Lower leg skin (tissue), 4 donors: ENCODE measurements at regions not wholly inside any gene's neighbourhood (a gene's known extent, or its start where the extent isn't known, plus 50 kb on each side); places are given as distances from the start of the nearest gene placed in this dataset.

Experiments
- DNase-seq, 2 donors: peaks; one replicate each; pipeline ENCODE4 v3.0.0-alpha.2; 2019; ENCODE audit warnings: low spot score in 2 of 2
- H3K4me3 ChIP-seq: fragments of 200-600 bp; sonication (generic); 2 replicates; pipeline ENCODE4 v1.5.1; 2017; ENCODE audit warnings: mild to moderate bottlenecking, low read depth; ENCODE audit not compliant: poor library complexity, severe bottlenecking
- POLR2A ChIP-seq, 2 donors: fragments of 450-650 bp; IDR thresholded peaks; one replicate each; pipeline ENCODE4 v1.6.1; 2016 to 2017; ENCODE audit warnings: antibody characterized with exemption in 2 of 2, mild to moderate bottlenecking in 1 of 2, moderate library complexity in 1 of 2
- WGBS, 2 donors: methylation state at CpG; one replicate each; pipeline ENCODE4 v1.1.5; 2018; 5-methylcytosine and 5-hydroxymethylcytosine counted together
- intact Hi-C: fragments of 100-400 bp; cut with DNase I; formaldehyde crosslinking; loops from one replicate; pipeline ENCODE4 v1.15.0; 2023; ENCODE audit warnings: low total_unique reads
- TF ChIP-seq, protein P1 (sequence below), 3 donors: fragments of 450-650 bp; IDR thresholded peaks; one replicate each; pipeline ENCODE4 v1.5.1; 2016; ENCODE audit warnings: antibody characterized with exemption in 3 of 3, mild to moderate bottlenecking in 3 of 3, moderate library complexity in 2 of 3

DNA sequence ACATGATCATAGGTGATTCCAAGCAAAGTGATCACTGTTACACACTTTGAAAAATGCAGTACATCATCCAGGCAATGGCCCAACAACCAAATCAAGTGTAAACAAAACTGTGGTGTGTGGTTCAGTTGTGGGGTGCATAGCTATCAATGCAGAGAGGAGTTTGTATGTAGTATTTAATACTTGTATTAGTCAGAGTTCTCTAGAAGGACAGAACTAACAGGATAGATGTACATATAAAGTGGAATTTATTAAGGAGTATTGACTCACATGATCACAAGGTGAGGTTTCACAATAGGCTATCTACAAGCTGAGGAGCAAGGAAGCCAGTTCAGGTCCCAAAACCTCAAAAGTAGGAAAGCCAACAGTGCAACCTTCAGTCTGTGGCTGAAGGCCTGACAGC, 249.3 kb upstream of the HTR2A start:
- DNase-seq: no peak
- no peak for TF ChIP-seq POLR2A (IDR thresholded peaks at IDR 0.05)
- TF ChIP-seq, protein P1, sequence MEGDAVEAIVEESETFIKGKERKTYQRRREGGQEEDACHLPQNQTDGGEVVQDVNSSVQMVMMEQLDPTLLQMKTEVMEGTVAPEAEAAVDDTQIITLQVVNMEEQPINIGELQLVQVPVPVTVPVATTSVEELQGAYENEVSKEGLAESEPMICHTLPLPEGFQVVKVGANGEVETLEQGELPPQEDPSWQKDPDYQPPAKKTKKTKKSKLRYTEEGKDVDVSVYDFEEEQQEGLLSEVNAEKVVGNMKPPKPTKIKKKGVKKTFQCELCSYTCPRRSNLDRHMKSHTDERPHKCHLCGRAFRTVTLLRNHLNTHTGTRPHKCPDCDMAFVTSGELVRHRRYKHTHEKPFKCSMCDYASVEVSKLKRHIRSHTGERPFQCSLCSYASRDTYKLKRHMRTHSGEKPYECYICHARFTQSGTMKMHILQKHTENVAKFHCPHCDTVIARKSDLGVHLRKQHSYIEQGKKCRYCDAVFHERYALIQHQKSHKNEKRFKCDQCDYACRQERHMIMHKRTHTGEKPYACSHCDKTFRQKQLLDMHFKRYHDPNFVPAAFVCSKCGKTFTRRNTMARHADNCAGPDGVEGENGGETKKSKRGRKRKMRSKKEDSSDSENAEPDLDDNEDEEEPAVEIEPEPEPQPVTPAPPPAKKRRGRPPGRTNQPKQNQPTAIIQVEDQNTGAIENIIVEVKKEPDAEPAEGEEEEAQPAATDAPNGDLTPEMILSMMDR (IDR thresholded peaks at IDR 0.05): no peak
- H3K4me3 ChIP-seq: no peak overlapping the region
- intact Hi-C loops: no loop called here

DNA sequence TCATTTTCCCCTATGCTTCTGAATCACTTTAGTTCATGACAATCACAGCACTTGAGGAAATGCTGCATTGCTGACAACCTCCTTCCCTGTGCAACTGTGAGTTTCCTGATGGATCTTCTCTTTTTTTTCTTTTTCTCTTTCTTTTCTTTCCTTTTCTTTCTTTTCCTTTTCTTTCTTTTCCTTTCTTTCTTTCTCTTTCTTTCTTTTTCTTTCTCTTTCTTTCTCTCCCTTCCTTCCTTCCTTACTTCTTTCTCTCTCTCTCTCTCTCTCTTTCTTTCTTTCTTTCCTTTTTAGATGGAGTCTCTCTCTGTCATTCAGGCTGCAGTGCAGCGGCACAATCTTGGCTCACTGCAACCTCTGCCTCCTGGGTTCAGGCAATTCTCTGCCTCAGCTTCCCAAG, 247.9 kb upstream of the HTR2A start:
- TF ChIP-seq, protein P1 (IDR thresholded peaks at IDR 0.05): no peak
- TF ChIP-seq POLR2A (IDR thresholded peaks at IDR 0.05): no peak
- no peak for DNase-seq
- 89 to 100% methylated on average over 1 of the region's 1 CpG for WGBS, 2 donors
- no peak overlapping the region for H3K4me3 ChIP-seq
- intact Hi-C loops: no loop called here

DNA sequence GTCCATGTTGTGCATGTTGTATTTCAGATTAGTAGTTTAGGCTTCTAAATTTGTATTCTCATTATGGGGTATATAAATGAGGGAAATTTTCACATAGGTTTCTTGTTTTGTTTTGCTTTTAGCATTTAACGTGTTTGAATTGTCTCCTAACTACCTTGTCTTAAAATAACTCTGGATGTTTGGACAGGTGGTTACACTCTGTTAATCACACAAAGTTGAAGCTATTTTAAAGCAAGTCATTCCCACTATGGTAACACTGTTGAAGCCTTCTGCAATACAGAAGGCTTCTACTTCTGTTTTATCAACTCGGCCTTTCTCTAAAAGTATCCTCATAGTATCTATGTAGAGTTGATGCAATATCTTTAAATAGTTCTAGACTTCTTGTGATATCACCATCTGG, 245.3 kb upstream of the HTR2A start:
- WGBS, 2 donors: 62 to 65% methylated on average over 2 of the region's 2 CpGs
- DNase-seq: no peak
- no peak overlapping the region for H3K4me3 ChIP-seq
- intact Hi-C loops: no loop called here
- TF ChIP-seq POLR2A (IDR thresholded peaks at IDR 0.05): no peak
- TF ChIP-seq, protein P1 (IDR thresholded peaks at IDR 0.05): no peak

DNA sequence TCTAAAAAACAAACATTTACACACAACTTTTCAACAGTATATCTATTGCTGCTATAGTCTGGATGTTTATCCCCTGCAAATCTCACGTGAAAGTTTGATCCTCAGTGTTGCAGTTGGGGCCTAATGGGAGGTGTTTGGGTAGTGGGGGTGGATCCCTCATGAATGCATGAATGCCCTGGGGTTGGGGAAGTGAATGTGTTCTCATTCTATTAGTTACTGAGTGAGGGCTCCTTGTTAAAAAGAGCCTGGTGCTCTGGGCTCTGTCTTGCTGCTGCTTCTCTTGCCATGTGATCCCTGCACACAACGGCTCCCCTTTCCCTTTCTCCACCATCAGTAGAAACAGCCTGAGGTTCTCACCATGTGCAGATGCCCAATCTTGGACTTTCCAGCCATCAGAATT, 242.7 kb upstream of the HTR2A start:
- no peak for DNase-seq
- WGBS, 2 donors: 42 to 49% methylated on average over 2 of the region's 2 CpGs
- no peak overlapping the region for H3K4me3 ChIP-seq
- no peak for TF ChIP-seq POLR2A (IDR thresholded peaks at IDR 0.05)
- TF ChIP-seq, protein P1 (IDR thresholded peaks at IDR 0.05): no peak
- intact Hi-C loops: no loop called here

DNA sequence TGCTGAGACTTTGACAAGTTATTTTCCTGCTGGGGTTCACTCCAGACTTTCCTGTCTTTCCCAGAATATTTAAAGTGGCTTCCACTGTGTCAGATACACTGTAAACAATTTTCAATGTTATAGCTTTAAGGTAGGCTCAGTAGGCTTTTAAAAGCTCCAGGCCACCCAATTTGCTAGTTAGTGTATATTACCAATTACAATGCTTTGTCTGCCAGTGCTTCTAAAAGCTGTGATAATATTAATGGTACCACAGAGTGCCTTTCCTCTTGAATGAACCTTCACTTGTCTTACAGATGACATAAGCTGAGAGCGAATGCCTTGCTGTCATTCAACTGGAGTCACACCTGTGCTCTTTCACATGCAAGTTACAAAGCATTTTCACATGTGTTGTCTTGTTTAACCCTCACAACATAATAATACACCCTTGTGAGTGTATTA, 239.7 kb upstream of the HTR2A start:
- H3K4me3 ChIP-seq: no peak overlapping the region
- WGBS, 2 donors: 94% methylated on average over 1 of the region's 1 CpG
- no peak for DNase-seq
- TF ChIP-seq POLR2A (IDR thresholded peaks at IDR 0.05): no peak
- TF ChIP-seq, protein P1 (IDR thresholded peaks at IDR 0.05): no peak
- intact Hi-C loops: no loop called here

DNA sequence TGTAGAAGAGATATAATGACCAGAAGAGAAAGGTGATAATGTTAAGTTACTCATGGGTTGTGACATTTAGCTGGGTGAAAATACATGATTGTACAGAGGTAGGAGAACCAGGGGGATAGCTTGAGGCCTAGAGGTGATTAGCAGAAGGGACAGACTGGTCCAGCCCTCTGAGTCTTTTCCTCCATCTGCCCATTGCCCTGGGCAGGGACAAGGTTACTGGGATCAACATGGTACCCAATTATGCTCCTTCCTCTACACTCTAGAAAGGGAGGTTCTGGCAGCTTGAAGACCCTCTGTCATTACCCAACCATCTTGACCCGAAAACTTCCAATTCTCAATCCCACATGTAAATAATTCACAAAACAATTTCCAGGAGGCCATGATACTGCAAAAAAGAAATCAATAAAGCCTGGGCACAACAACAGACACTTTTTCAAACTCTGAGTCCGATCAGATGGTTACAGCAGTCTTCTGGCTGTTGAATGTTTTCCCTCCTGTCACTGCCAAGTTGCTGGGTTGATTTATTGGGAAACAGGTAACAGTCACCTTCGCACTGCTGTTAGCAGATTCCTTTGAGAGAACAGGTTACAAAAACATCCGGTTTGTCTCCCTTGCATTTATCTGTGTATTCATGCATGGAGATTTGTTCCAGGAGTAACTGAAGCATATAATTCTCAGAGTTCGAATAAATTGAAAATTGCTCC, 239.1 kb upstream of the HTR2A start:
- no peak for DNase-seq
- TF ChIP-seq POLR2A (IDR thresholded peaks at IDR 0.05): no peak
- TF ChIP-seq, protein P1 (IDR thresholded peaks at IDR 0.05): no peak
- WGBS, 2 donors: 62 to 69% methylated on average over 5 of the region's 5 CpGs
- no peak overlapping the region for H3K4me3 ChIP-seq
- intact Hi-C loops: no loop called here
